ENCODE measurements at regions not wholly inside any gene's neighbourhood (a gene's known extent, or its start where the extent isn't known, plus 50 kb on each side); places are given as distances from the start of the nearest gene placed in this dataset.

DNA sequence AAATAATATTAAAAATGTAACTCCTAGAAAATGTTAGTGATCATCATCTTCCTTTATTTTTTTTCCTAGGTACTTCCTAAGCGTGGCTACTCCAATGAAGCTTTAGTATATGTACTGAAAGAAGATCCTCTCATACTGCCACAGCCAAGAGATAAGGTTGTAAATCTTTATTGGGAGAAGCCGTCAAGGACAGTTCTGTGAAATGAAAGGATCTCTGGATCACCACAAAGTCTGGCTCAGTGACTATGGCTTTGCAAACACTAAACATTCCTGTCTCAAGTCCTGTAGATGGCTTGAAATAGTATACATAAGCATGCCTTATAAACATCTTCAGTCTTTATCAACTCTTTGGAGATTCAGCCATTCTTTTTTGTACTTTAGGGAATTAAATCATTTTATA is 61.2 kb upstream of the DPH5 start:
- TF ChIP-seq, protein P1, sequence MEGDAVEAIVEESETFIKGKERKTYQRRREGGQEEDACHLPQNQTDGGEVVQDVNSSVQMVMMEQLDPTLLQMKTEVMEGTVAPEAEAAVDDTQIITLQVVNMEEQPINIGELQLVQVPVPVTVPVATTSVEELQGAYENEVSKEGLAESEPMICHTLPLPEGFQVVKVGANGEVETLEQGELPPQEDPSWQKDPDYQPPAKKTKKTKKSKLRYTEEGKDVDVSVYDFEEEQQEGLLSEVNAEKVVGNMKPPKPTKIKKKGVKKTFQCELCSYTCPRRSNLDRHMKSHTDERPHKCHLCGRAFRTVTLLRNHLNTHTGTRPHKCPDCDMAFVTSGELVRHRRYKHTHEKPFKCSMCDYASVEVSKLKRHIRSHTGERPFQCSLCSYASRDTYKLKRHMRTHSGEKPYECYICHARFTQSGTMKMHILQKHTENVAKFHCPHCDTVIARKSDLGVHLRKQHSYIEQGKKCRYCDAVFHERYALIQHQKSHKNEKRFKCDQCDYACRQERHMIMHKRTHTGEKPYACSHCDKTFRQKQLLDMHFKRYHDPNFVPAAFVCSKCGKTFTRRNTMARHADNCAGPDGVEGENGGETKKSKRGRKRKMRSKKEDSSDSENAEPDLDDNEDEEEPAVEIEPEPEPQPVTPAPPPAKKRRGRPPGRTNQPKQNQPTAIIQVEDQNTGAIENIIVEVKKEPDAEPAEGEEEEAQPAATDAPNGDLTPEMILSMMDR (IDR thresholded peaks at IDR 0.05), result no peak
- no peak for TF ChIP-seq POLR2A (IDR thresholded peaks at IDR 0.05)

All from sigmoid colon (tissue), 3 donors.